Peyer's patch (tissue), 4 donors: ENCODE measurements at regions not wholly inside any gene's neighbourhood (a gene's known extent, or its start where the extent isn't known, plus 50 kb on each side); places are given as distances from the start of the nearest gene placed in this dataset.

Experiments
- DNase-seq, 3 donors: peaks; one replicate each; pipeline ENCODE4 v3.0.0-alpha.2; 2017 to 2019
- H3K27ac ChIP-seq, 4 donors: fragments of 200-600 bp; sonication (generic); one replicate each; pipeline ENCODE4 v1.5.1; 2016 to 2019
- H3K27me3 ChIP-seq, 2 donors: fragments of 200-600 bp; sonication (generic); one replicate each; pipeline ENCODE4 v1.5.1; 2019
- H3K36me3 ChIP-seq, 3 donors: fragments of 200-600 bp; sonication (generic); one replicate each; pipeline ENCODE4 v1.5.1; 2016 to 2019
- H3K4me1 ChIP-seq, 4 donors: fragments of 200-600 bp; sonication (generic); one replicate each; pipeline ENCODE4 v1.5.1; 2016 to 2019
- H3K4me3 ChIP-seq, 4 donors: fragments of 200-600 bp; sonication (generic); 1 replicate in 3 of 4; 2 replicates in 1 of 4; pipeline ENCODE4 v1.5.1; 2016 to 2019; ENCODE audit warnings: mild to moderate bottlenecking in 1 of 4
- H3K9me3 ChIP-seq, 4 donors: fragments of 200-600 bp; sonication (generic); one replicate each; pipeline ENCODE4 v1.5.1; 2016 to 2019; ENCODE audit warnings: mild to moderate bottlenecking in 1 of 4
- POLR2A ChIP-seq, 2 donors: fragments of 450-650 bp; IDR thresholded peaks; one replicate each; pipeline ENCODE4 v1.5.1; 2017; ENCODE audit warnings: antibody characterized with exemption in 2 of 2, mild to moderate bottlenecking in 2 of 2, moderate library complexity in 2 of 2
- TF ChIP-seq, protein P1 (sequence below), 6 experiments: fragments of 450-650 bp in 4 of 6; fragments of 200-600 bp in 2 of 6; sonication (generic) in 1 of 6; IDR thresholded peaks; one replicate each; pipeline ENCODE4 v1.5.1; 2017 to 2019; ENCODE audit warnings: antibody characterized with exemption in 6 of 6, mild to moderate bottlenecking in 3 of 6, moderate library complexity in 1 of 6

DNA sequence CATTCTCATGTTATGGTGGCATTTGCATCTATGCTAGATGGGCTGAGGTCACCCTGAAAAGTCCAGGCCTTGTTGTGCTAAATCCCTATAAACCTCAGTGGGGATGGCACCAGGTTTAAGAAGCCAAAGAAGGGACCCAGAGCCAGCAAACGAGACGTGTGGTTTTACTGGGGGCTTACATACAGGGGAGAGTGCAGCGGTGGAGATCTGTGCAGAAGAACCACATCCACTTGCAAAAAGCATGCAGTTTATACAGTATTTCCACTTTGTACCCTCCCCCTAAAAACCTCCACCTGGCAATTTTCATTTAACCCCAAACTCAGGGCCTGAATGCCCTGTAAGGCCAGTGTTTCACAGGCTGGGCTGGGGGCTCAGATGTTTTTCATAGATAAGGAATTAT, 134.9 kb upstream of the GATB start:
- Histone ChIP-seq H3K4me1 (no peaks in the 10 kb centered on the region), H3K27me3 (no peaks in the 10 kb centered on the region), H3K9me3 (no peaks in the 10 kb centered on the region), H3K36me3 (no peaks in the 10 kb centered on the region), H3K27ac (no peak overlapping the region), H3K4me3 (no peak overlapping the region)
- no peak for DNase-seq
- no peak for TF ChIP-seq POLR2A (IDR thresholded peaks at IDR 0.05)
- TF ChIP-seq, protein P1, sequence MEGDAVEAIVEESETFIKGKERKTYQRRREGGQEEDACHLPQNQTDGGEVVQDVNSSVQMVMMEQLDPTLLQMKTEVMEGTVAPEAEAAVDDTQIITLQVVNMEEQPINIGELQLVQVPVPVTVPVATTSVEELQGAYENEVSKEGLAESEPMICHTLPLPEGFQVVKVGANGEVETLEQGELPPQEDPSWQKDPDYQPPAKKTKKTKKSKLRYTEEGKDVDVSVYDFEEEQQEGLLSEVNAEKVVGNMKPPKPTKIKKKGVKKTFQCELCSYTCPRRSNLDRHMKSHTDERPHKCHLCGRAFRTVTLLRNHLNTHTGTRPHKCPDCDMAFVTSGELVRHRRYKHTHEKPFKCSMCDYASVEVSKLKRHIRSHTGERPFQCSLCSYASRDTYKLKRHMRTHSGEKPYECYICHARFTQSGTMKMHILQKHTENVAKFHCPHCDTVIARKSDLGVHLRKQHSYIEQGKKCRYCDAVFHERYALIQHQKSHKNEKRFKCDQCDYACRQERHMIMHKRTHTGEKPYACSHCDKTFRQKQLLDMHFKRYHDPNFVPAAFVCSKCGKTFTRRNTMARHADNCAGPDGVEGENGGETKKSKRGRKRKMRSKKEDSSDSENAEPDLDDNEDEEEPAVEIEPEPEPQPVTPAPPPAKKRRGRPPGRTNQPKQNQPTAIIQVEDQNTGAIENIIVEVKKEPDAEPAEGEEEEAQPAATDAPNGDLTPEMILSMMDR (IDR thresholded peaks at IDR 0.05), result no peak

DNA sequence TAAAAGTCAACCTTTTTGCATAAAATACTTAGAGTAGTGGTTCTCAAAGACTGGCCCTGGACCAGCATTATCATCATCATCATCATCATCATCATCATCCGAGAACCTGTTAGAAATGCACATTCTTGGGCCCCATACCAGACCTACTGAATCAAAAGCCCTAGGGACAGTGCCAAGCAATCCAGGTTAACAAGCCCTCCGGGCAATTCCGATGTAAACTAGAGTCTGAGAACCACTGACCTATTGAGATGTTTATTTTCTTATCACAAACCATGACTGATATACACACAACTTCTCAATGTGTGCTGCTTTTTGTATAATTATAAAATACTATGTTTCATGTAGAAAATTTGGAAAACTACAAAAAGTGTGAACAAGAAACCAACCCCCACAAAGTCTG, 133.4 kb upstream of the GATB start:
- H3K4me1 ChIP-seq, result no peaks in the 10 kb centered on the region
- no peaks in the 10 kb centered on the region for H3K27me3 ChIP-seq
- no peak overlapping the region for H3K27ac ChIP-seq
- no peaks in the 10 kb centered on the region for H3K9me3 ChIP-seq
- DNase-seq, result no peak
- no peaks in the 10 kb centered on the region for H3K36me3 ChIP-seq
- no peak overlapping the region for H3K4me3 ChIP-seq
- no peak for TF ChIP-seq POLR2A (IDR thresholded peaks at IDR 0.05)
- TF ChIP-seq, protein P1 (IDR thresholded peaks at IDR 0.05), result no peak

DNA sequence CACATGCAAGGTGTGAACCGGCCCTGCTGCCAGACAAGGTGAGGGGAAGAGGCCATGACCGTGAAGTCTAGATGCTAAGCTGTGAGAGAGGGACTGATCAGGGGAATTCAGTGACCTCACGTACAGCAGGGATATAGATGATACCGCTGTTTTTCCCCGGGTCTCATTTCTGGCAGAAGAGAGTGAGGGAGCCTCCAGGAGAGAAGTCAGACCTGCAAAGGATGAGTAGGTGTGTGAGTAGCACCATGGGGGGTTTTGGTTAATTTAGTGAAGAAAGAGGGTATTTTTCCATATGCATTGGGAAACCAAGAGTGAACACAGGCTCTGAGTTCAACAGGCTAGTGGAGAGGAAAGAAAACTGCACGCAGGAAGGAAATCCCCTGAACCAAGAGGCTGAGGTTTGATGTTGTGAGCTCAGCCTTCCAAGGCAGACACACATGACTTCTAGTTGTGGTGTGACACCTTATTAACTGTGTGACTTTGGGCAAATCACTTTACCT, 127.6 kb upstream of the GATB start:
- H3K4me3 ChIP-seq, result no peak overlapping the region
- H3K4me1 ChIP-seq, result no peaks in the 10 kb centered on the region
- H3K27ac ChIP-seq, result no peak overlapping the region
- H3K9me3 ChIP-seq, result no peaks in the 10 kb centered on the region
- DNase-seq, result no peak
- no peak for TF ChIP-seq POLR2A (IDR thresholded peaks at IDR 0.05)
- TF ChIP-seq, protein P1 (IDR thresholded peaks at IDR 0.05), result no peak
- H3K27me3 ChIP-seq, result no peaks in the 10 kb centered on the region
- H3K36me3 ChIP-seq, result no peaks in the 10 kb centered on the region

DNA sequence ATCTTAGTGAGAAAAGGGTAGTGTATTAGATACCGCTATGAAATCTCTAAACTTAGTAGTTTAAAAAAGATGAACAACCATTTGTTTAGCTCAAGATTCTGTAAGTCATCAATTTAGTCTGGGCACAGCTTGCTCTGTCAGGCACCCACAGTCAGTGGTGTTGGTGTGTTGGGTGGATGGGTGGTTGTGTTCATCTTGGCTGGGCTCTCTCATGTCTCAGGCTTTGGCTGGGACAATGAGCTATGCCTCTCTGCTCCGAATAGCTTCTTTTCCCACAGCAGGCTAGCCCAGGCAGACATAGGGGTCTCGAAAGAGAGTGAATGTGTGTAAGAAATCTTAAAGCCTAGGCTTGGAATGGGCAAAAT, 127.0 kb upstream of the GATB start:
- no peak for DNase-seq
- no peaks in the 10 kb centered on the region for H3K36me3 ChIP-seq
- no peak for TF ChIP-seq POLR2A (IDR thresholded peaks at IDR 0.05)
- TF ChIP-seq, protein P1 (IDR thresholded peaks at IDR 0.05), result no peak
- H3K27me3 ChIP-seq, result no peaks in the 10 kb centered on the region
- H3K4me3 ChIP-seq, result no peak overlapping the region
- H3K27ac ChIP-seq, result no peak overlapping the region
- no peaks in the 10 kb centered on the region for H3K4me1 ChIP-seq
- H3K9me3 ChIP-seq, result no peaks in the 10 kb centered on the region

DNA sequence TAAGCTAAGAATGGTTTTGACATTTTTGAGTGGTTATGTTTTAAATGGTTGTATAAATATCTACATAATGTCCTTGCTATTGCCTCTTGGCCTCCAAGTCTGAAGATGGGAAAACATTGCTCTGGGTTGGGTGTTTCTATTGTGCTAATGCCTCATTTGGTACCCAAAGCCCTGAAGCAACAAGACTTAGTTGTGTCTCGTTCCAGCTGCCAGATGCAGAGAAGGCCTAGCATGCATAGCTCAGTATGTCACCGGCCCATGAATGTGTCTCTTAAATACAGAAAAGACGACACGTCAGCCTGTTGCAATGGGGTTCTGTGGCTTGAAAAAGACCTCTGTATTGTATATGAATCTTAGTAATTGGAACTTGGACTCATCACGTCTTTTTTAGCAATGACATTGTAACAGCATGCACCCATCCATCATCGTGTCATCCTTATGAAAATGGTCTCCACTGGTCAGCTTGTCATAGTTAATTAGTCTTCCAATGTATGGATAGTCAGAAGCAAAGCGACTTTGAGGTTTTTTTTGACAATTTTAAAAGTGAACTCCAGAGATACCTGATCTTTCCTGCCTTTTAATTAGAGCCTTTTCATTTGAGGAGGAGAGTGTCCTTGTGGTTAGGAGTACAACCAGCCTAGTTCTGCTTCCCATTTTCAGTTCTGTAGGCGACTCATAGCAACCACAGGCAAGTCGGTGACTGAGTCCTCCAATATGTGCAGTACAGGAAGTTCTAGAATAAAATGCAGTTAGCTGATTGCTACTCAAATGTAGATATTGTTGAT, 126.4 kb upstream of the GATB start:
- H3K9me3 ChIP-seq, result no peaks in the 10 kb centered on the region
- no peak for TF ChIP-seq POLR2A (IDR thresholded peaks at IDR 0.05)
- TF ChIP-seq, protein P1 (IDR thresholded peaks at IDR 0.05), result no peak
- no peak overlapping the region for H3K27ac ChIP-seq
- H3K4me1 ChIP-seq, result no peaks in the 10 kb centered on the region
- H3K4me3 ChIP-seq, result no peak overlapping the region
- no peaks in the 10 kb centered on the region for H3K36me3 ChIP-seq
- DNase-seq, result no peak
- H3K27me3 ChIP-seq, result no peaks in the 10 kb centered on the region
